ENCODE measurements at regions not wholly inside any gene's neighbourhood (a gene's known extent, or its start where the extent isn't known, plus 50 kb on each side); places are given as distances from the start of the nearest gene placed in this dataset.

GRCh38 chr6:6723921-6724538, 135.5 kb downstream of the LY86 start:
- Histone ChIP-seq H3K9me3 (no peaks in the 10 kb centered on the region), H3K4me3 (peak overlapping the region; percentile 31 to 43 (median 37)), H3K4me1 (peaks cover 23 to 43% (median 29%) of the 10 kb centered on the region in 4 donors), H3K27me3 (no peaks in the 10 kb centered on the region), H3K27ac (peak overlapping the region; percentile 73 to 88 (median 80)), H3K36me3 (no peaks in the 10 kb centered on the region)
- DNase-seq: peak in 1 of 2 donors; percentile 81
- intact Hi-C loops (cut with DNase I; ENCODE audit: low total_unique reads): no loop called here
- WGBS, 5 donors: 13 to 23% (median 15%) methylated on average over 15 to 16 of the region's 16 CpGs
- TF ChIP-seq POLR2A (IDR thresholded peaks at IDR 0.05): no peak
- TF ChIP-seq EP300 (IDR thresholded peaks at IDR 0.05): no peak
- TF ChIP-seq, protein P1, sequence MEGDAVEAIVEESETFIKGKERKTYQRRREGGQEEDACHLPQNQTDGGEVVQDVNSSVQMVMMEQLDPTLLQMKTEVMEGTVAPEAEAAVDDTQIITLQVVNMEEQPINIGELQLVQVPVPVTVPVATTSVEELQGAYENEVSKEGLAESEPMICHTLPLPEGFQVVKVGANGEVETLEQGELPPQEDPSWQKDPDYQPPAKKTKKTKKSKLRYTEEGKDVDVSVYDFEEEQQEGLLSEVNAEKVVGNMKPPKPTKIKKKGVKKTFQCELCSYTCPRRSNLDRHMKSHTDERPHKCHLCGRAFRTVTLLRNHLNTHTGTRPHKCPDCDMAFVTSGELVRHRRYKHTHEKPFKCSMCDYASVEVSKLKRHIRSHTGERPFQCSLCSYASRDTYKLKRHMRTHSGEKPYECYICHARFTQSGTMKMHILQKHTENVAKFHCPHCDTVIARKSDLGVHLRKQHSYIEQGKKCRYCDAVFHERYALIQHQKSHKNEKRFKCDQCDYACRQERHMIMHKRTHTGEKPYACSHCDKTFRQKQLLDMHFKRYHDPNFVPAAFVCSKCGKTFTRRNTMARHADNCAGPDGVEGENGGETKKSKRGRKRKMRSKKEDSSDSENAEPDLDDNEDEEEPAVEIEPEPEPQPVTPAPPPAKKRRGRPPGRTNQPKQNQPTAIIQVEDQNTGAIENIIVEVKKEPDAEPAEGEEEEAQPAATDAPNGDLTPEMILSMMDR (IDR thresholded peaks at IDR 0.05): no peak
- no peak for TF ChIP-seq POLR2AphosphoS5 (IDR thresholded peaks at IDR 0.05)

- intact Hi-C loops (cut with DNase I; ENCODE audit: low total_unique reads): no loop called here
Observed at GRCh38 chr6:6724539-6725467, 136.3 kb downstream of the LY86 start.

GRCh38 chr6:6725468-6726209, 137.1 kb downstream of the LY86 start:
- Histone ChIP-seq H3K9me3 (no peaks in the 10 kb centered on the region), H3K4me1 (peaks cover 23 to 43% (median 29%) of the 10 kb centered on the region in 4 donors), H3K36me3 (no peaks in the 10 kb centered on the region), H3K27me3 (no peaks in the 10 kb centered on the region), H3K4me3 (no peak overlapping the region), H3K27ac (peak overlapping the region in 4 of 5 donors; percentile 73 to 88 (median 82))
- DNase-seq: no peak
- TF ChIP-seq POLR2A (IDR thresholded peaks at IDR 0.05) (no peak), EP300 (IDR thresholded peaks at IDR 0.05) (no peak), POLR2AphosphoS5 (IDR thresholded peaks at IDR 0.05) (no peak)
- TF ChIP-seq, protein P1 (IDR thresholded peaks at IDR 0.05): no peak
- intact Hi-C loops (cut with DNase I; ENCODE audit: low total_unique reads): no loop called here
- 78 to 82% (median 80%) methylated on average over 15 of the region's 15 CpGs for WGBS, 5 donors

More at GRCh38 chr6:6724539-6725467, 136.3 kb downstream of the LY86 start:
- Histone ChIP-seq H3K4me3 (peak overlapping the region; percentile 31 to 43 (median 37)), H3K4me1 (peaks cover 23 to 43% (median 29%) of the 10 kb centered on the region in 4 donors), H3K36me3 (no peaks in the 10 kb centered on the region), H3K27me3 (no peaks in the 10 kb centered on the region), H3K9me3 (no peaks in the 10 kb centered on the region), H3K27ac (peak overlapping the region; percentile 73 to 88 (median 80))
- TF ChIP-seq EP300 (IDR thresholded peaks at IDR 0.05): no peak
- peak in 1 of 3 donors; percentile 12 for TF ChIP-seq POLR2AphosphoS5 (IDR thresholded peaks at IDR 0.05)
- TF ChIP-seq, protein P1 (IDR thresholded peaks at IDR 0.05): peak in 5 of 7 experiments; percentile 32 to 76 (median 51)
- DNase-seq: peak; percentile 76 to 93
- 26 to 29% (median 29%) methylated on average over 37 to 40 of the region's 40 CpGs for WGBS, 5 donors

Measured in stomach (tissue), 8 donors.